Kidney (tissue), 13 donors: ENCODE measurements at regions not wholly inside any gene's neighbourhood (a gene's known extent, or its start where the extent isn't known, plus 50 kb on each side); places are given as distances from the start of the nearest gene placed in this dataset.

ENCODE experiments used
- DNase-seq, 5 donors: peaks; one replicate each; pipeline ENCODE4 v3.0.0-alpha.2; 2013 to 2020
- FAIRE-seq: peaks from 2 replicates; lab custom pipeline; 2012; peaks lifted over from hg19 to GRCh38; lab: Jason Lieb, UNC
- H3K27ac ChIP-seq, 2 donors: one replicate each; pipeline ENCODE4 v1.7.0; 2013; ENCODE audit warnings: low read depth in 2 of 2, low read length in 2 of 2, inconsistent platforms in 1 of 2
- H3K27me3 ChIP-seq: one replicate; pipeline ENCODE4 v1.7.1; 2013; ENCODE audit warnings: low read length, inconsistent platforms; ENCODE audit not compliant: control insufficient read depth, insufficient read depth
- H3K36me3 ChIP-seq, 3 donors: one replicate each; pipeline versions ENCODE4 v1.7.0 to v1.7.1; 2013; ENCODE audit warnings: low read length in 3 of 3, control low read depth in 1 of 3, inconsistent platforms in 1 of 3; ENCODE audit not compliant: insufficient read depth in 3 of 3, control insufficient read depth in 2 of 3
- H3K4me1 ChIP-seq, 3 donors: one replicate each; pipeline versions ENCODE4 v1.7.0 to v1.7.1; 2013; ENCODE audit warnings: low read length in 3 of 3, inconsistent platforms in 1 of 3, low read depth in 1 of 3; ENCODE audit not compliant: control insufficient read depth in 2 of 3, insufficient read depth in 2 of 3
- H3K4me3 ChIP-seq, 3 donors: one replicate each; pipeline versions ENCODE4 v1.7.0 to v1.8.1; 2013; ENCODE audit warnings: low read length in 3 of 3, control low read depth in 1 of 3, inconsistent platforms in 1 of 3
- H3K9ac ChIP-seq, 3 donors: one replicate each; pipeline versions ENCODE4 v1.7.0 to v1.7.1; 2013; ENCODE audit warnings: low read length in 3 of 3, control low read depth in 1 of 3, inconsistent platforms in 1 of 3
- H3K9me3 ChIP-seq, 3 donors: one replicate each; pipeline versions ENCODE4 v1.7.0 to v1.7.1; 2013; ENCODE audit warnings: low read length in 3 of 3, control low read depth in 1 of 3, inconsistent platforms in 1 of 3; ENCODE audit not compliant: control insufficient read depth in 2 of 3, insufficient read depth in 1 of 3
- intact Hi-C: fragments of 100-400 bp; cut with DNase I; formaldehyde crosslinking; loops from one replicate; pipeline ENCODE4 v1.11.1; 2022
- TF ChIP-seq, protein P1 (sequence below): IDR thresholded peaks from 3 replicates; pipeline ENCODE4 v1.5.1; 2012; ENCODE audit warnings: mild to moderate bottlenecking, moderate library complexity, borderline replicate concordance; ENCODE audit not compliant: insufficient read depth; ENCODE audit errors: extremely low read depth
- donor health status: control.
- donor health status: control.
- donor health status: control.
- donor health status: control.
- donor health status: control.
- donor health status: DM: yes; HTN: yes; CAD: no.
- donor health status: Normal renal cell carcinoma (clear cell type).

GRCh38 chr21:31408301-31409088, 64.4 kb upstream of the TIAM1 start:
- no peaks in the 10 kb centered on the region for H3K9me3 ChIP-seq
- no peaks in the 10 kb centered on the region for H3K27me3 ChIP-seq
- no peak overlapping the region for H3K27ac ChIP-seq
- no peak for FAIRE-seq
- no peak overlapping the region for H3K9ac ChIP-seq
- H3K4me3 ChIP-seq: no peak overlapping the region
- no peaks in the 10 kb centered on the region for H3K36me3 ChIP-seq
- TF ChIP-seq, protein P1, sequence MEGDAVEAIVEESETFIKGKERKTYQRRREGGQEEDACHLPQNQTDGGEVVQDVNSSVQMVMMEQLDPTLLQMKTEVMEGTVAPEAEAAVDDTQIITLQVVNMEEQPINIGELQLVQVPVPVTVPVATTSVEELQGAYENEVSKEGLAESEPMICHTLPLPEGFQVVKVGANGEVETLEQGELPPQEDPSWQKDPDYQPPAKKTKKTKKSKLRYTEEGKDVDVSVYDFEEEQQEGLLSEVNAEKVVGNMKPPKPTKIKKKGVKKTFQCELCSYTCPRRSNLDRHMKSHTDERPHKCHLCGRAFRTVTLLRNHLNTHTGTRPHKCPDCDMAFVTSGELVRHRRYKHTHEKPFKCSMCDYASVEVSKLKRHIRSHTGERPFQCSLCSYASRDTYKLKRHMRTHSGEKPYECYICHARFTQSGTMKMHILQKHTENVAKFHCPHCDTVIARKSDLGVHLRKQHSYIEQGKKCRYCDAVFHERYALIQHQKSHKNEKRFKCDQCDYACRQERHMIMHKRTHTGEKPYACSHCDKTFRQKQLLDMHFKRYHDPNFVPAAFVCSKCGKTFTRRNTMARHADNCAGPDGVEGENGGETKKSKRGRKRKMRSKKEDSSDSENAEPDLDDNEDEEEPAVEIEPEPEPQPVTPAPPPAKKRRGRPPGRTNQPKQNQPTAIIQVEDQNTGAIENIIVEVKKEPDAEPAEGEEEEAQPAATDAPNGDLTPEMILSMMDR: no peak
- intact Hi-C loops: no loop called here
- H3K4me1 ChIP-seq: peaks cover 0 to 7% (median 0%) of the 10 kb centered on the region in 3 donors
- no peak for DNase-seq

DNA sequence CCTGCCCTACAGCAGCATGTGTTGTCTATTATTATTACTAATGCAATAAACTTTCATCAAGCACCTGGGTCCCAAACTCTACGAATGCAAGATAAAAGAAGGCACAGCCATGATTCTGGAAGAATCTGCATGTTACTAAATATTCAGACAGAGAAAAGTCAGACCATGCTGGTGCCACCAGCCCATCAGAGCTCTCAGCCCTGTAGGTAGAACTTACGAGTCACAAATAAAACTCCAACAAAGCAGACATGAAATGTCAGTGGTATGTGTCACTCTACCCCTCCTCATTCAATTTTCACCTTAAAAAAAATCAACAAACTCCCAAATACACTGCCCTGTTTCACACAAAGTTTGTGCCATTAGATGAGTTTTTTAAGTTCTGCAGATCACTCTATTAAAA, 62.4 kb upstream of the TIAM1 start:
- H3K27ac ChIP-seq: no peak overlapping the region

DNA sequence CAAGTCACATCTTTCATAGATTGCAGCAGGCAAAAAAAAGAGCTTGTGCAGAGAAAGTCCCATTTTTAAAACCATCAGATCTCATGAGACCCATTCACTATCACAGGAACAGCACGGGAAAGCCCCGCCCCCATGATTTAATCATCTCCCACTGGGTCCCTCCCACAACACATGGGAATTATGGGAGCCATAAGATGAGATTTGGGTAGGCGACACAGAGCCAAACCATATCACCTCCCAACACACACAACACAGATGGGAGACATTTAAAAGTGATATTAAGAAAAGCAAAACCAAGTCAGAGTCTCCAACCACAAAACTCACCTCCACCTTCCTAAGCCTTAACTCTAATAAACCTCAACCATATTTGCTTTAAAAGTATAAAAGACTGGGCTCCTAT, 61.5 kb upstream of the TIAM1 start:
- no peak for DNase-seq
- no peaks in the 10 kb centered on the region for H3K9me3 ChIP-seq
- H3K4me3 ChIP-seq: no peak overlapping the region
- TF ChIP-seq, protein P1: no peak
- no peaks in the 10 kb centered on the region for H3K36me3 ChIP-seq
- intact Hi-C loops: no loop called here
- FAIRE-seq: no peak
- H3K27me3 ChIP-seq: no peaks in the 10 kb centered on the region
- H3K9ac ChIP-seq: no peak overlapping the region
- H3K4me1 ChIP-seq: peaks cover 0 to 7% (median 0%) of the 10 kb centered on the region in 3 donors
- no peak overlapping the region for H3K27ac ChIP-seq

More for the DNA sequence above, 62.4 kb upstream of the TIAM1 start:
- Histone ChIP-seq H3K4me3 (no peak overlapping the region), H3K9me3 (no peaks in the 10 kb centered on the region), H3K4me1 (peaks cover 0 to 7% (median 0%) of the 10 kb centered on the region in 3 donors), H3K9ac (no peak overlapping the region), H3K36me3 (no peaks in the 10 kb centered on the region), H3K27me3 (no peaks in the 10 kb centered on the region)
- DNase-seq (no peak), FAIRE-seq (no peak)
- TF ChIP-seq, protein P1: no peak
- intact Hi-C loops: no loop called here
